ENCODE measurements at regions not wholly inside any gene's neighbourhood (a gene's known extent, or its start where the extent isn't known, plus 50 kb on each side); places are given as distances from the start of the nearest gene placed in this dataset.

DNA sequence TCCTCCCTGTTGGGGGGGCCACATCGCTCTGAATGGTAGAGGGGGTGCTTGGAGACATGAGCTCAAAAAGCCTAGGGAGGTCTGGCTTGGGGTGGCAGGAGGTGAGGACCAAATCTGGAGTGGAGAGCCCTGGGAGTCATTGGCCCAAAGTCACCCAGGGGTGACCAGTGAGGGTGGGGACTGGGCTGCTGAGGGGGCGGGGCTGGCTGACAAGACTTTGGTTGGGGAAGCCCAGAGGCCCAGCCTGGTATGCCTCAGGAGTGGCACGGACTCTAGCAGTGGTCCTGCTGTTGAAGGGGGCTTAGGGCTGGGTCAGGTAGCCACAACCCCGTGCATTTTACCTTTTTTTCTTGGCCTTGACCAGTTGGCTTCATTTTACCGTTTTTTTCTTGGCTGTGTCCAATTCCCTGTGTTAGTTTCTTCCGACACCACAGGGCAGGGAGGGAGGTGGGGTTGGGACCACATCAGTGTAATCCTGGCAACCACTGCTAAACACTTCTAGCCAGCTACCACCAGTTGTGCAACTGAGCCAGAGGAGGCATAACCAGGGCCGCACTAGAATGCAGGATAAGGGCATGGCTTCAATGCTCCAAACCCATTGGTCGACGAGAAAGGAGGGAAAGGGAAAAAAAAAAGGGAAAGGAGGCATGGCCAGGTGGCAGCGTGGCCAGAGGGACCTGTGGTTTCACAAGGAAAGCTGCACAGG is 105.3 kb upstream of the C2CD4B start:
- DNase-seq = no peak
- TF ChIP-seq, protein P1, sequence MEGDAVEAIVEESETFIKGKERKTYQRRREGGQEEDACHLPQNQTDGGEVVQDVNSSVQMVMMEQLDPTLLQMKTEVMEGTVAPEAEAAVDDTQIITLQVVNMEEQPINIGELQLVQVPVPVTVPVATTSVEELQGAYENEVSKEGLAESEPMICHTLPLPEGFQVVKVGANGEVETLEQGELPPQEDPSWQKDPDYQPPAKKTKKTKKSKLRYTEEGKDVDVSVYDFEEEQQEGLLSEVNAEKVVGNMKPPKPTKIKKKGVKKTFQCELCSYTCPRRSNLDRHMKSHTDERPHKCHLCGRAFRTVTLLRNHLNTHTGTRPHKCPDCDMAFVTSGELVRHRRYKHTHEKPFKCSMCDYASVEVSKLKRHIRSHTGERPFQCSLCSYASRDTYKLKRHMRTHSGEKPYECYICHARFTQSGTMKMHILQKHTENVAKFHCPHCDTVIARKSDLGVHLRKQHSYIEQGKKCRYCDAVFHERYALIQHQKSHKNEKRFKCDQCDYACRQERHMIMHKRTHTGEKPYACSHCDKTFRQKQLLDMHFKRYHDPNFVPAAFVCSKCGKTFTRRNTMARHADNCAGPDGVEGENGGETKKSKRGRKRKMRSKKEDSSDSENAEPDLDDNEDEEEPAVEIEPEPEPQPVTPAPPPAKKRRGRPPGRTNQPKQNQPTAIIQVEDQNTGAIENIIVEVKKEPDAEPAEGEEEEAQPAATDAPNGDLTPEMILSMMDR (IDR thresholded peaks at IDR 0.05) = no peak
- no peak for TF ChIP-seq POLR2A (IDR thresholded peaks at IDR 0.05)
- ATAC-seq = no peak
- no peak overlapping the region for H3K4me3 ChIP-seq
- peaks cover 0 to 47% (median 30%) of the 10 kb centered on the region in 12 donors for H3K9me3 ChIP-seq
- H3K4me1 ChIP-seq = no peaks in the 10 kb centered on the region
- H3K36me3 ChIP-seq = no peaks in the 10 kb centered on the region
- intact Hi-C loops (cut with DNase I) = no loop called here
- H3K27me3 ChIP-seq = no peaks in the 10 kb centered on the region
- 82 to 88% (median 83%) methylated on average over 10 of the region's 10 CpGs for WGBS, 4 donors
- no peak overlapping the region for H3K27ac ChIP-seq

DNA sequence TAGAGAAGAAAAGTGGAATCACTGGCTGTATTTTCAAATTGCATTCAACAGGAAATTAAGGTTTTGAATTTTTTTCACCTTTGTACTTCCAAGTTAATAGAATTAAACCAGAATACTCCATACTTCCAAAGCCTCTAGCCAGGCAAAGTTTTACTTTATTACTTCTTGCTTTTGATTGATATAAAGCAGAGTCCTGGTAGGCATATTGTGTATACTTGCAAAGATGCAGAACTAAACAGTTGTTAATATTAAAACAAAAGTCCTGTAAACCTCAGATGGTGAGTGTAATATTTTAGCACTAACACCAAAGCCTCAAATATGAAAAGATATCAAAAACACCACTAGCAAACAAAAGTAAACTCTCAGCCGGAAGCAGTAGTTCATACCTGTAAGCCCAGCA is 107.2 kb upstream of the C2CD4B start:
- Histone ChIP-seq H3K27ac (no peak overlapping the region), H3K4me3 (no peak overlapping the region), H3K9me3 (peaks cover 0 to 44% (median 30%) of the 10 kb centered on the region in 12 donors), H3K4me1 (no peaks in the 10 kb centered on the region), H3K36me3 (no peaks in the 10 kb centered on the region), H3K27me3 (no peaks in the 10 kb centered on the region)
- intact Hi-C loops (cut with DNase I) = no loop called here
- ATAC-seq (no peak), DNase-seq (no peak)
- 88 to 100% (median 94%) methylated on average over 1 of the region's 1 CpG for WGBS, 4 donors
- no peak for TF ChIP-seq POLR2A (IDR thresholded peaks at IDR 0.05)
- TF ChIP-seq, protein P1 (IDR thresholded peaks at IDR 0.05) = no peak

DNA sequence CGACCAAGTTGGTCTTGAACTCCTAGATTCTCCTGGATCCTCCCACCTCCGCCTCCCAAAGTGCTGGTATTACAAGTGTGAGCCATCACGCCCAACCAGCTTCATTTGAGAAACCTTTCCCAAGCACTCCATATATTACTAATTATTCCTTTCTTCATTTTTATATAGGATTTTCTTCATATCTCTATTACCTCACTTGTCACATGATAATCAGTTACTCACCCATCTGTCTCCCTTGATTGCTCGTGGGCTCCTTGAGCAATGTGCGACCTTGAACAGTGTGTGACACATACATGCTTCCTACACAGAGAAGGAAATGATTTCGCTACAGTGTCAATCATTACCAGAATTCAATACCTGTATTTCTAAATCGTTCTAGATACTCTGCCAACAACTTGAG is 110.7 kb upstream of the C2CD4B start:
- no peak for ATAC-seq
- no peaks in the 10 kb centered on the region for H3K27me3 ChIP-seq
- no peaks in the 10 kb centered on the region for H3K4me1 ChIP-seq
- WGBS, 4 donors = 75 to 85% (median 81%) methylated on average over 7 of the region's 7 CpGs
- no peak for DNase-seq
- H3K9me3 ChIP-seq = peaks cover 0 to 8% (median under 1%) of the 10 kb centered on the region in 12 donors
- H3K36me3 ChIP-seq = no peaks in the 10 kb centered on the region
- H3K27ac ChIP-seq = no peak overlapping the region
- H3K4me3 ChIP-seq = no peak overlapping the region
- TF ChIP-seq POLR2A (IDR thresholded peaks at IDR 0.05) = no peak
- TF ChIP-seq, protein P1 (IDR thresholded peaks at IDR 0.05) = no peak
- intact Hi-C loops (cut with DNase I) = no loop called here

DNA sequence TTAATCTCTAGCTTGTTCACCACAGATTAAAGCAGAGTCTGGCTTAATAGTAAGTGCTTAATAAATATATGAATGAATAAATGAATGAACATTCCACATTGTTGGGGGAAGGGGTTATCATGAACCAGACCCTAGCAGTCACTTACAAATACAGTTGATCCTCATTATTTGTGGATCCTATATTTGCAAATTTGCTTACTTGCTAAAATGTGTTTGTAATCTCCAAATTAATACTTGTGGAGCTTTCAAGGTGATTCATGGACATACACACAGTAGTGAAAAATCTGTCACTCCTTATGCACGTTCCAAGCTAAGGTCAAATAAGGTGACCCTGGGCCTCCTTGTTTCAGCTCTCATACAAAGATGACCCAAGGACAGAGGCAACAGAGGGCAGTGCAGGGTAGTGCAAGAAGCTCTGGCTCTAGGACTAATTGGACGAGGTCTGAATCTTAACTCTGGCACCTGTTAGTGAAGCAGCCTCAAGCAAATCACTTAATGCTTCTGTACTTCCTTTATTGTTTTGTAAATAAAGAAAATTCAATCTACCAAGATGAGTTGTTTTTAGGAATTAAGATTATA is 112.8 kb upstream of the C2CD4B start:
- no peak for DNase-seq
- Histone ChIP-seq H3K9me3 (no peaks in the 10 kb centered on the region), H3K4me1 (no peaks in the 10 kb centered on the region), H3K36me3 (no peaks in the 10 kb centered on the region), H3K27me3 (no peaks in the 10 kb centered on the region), H3K27ac (no peak overlapping the region), H3K4me3 (no peak overlapping the region)
- TF ChIP-seq, protein P1 (IDR thresholded peaks at IDR 0.05) = peak in 1 of 12 donors; percentile 9
- no peak for TF ChIP-seq POLR2A (IDR thresholded peaks at IDR 0.05)
- intact Hi-C loops (cut with DNase I) = no loop called here
- WGBS, 4 donors = 19 to 47% (median 33%) methylated on average over 2 of the region's 2 CpGs
- ATAC-seq = peak in 1 of 4 donors; percentile 34

Measured in heart left ventricle (tissue), 16 donors.